ENCODE measurements at regions not wholly inside any gene's neighbourhood (a gene's known extent, or its start where the extent isn't known, plus 50 kb on each side); places are given as distances from the start of the nearest gene placed in this dataset.

- H3K36me3 ChIP-seq (replicated peaks in 1 of 2; ENCODE audit: control insufficient read depth in 2 of 2, insufficient read depth in 2 of 2, low read length in 2 of 2) = no peaks in the 10 kb centered on the region
- H3K18ac ChIP-seq (ENCODE audit: low read length) = no peak overlapping the region
- no peak overlapping the region for H2AK5ac ChIP-seq (ENCODE audit: low read depth, low read length)
Measured at GRCh38 chr4:120498678-120499077, 423.8 kb downstream of the PRDM5 start.

DNA sequence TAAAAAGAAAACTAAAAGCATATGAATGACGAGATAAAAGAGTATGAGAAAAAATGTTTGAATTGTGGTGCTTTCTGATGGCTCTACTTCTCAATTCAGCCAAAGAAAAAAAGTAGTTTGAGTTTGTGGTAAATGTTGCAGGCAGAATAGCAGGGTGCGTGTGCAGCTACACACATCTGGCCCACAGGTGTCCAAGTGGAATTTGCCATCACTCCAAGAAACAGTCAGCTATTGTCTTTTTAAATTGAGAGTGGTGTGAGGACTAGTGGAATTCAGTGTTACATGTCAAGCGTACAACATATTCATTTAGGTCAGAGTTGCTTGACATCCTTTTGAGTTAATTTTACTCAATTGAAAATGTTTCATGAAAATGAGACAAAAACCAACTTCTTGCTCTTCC, 424.8 kb upstream of the MAD2L1 start:
- Histone ChIP-seq H2AFZ (ENCODE audit: low read length) (no peak overlapping the region), H2BK120ac (ENCODE audit: low read depth, low read length) (no peak overlapping the region), H2BK12ac (ENCODE audit: low read length) (no peak overlapping the region), H3K9me3 (replicated peaks in 1 of 2; ENCODE audit: control insufficient read depth in 2 of 2, insufficient read depth in 1 of 2, low read depth in 1 of 2, low read length in 2 of 2) (no peaks in the 10 kb centered on the region), H2BK15ac (ENCODE audit: low read length) (no peak overlapping the region), H3K27ac (replicated peaks; ENCODE audit: low read length) (no peak overlapping the region), H2BK5ac (ENCODE audit: low read length) (no peak overlapping the region), H4K91ac (ENCODE audit: low read depth, low read length, poor library complexity) (no peak overlapping the region), H3K36me3 (replicated peaks in 1 of 2; ENCODE audit: control insufficient read depth in 2 of 2, insufficient read depth in 2 of 2, low read length in 2 of 2) (no peaks in the 10 kb centered on the region), H3K4me2 (ENCODE audit: insufficient read depth, low read length, poor library complexity, severe bottlenecking) (no peak overlapping the region), H3K4me1 (ENCODE audit: control insufficient read depth in 2 of 2, insufficient read depth in 1 of 2, low read depth in 1 of 2, low read length in 2 of 2) (no peaks in the 10 kb centered on the region), H3K79me1 (ENCODE audit: low read depth, low read length) (no peaks in the 10 kb centered on the region), H4K8ac (ENCODE audit: low read depth, low read length) (no peak overlapping the region), H2AK5ac (ENCODE audit: low read depth, low read length) (no peak overlapping the region), H3K9ac (ENCODE audit: low read depth, low read length, poor library complexity) (no peak overlapping the region), H3K27me3 (ENCODE audit: control insufficient read depth in 3 of 3, insufficient read depth in 3 of 3, low read depth in 1 of 3, low read length in 3 of 3) (no peaks in the 10 kb centered on the region), H3K23ac (ENCODE audit: low read depth, low read length, poor library complexity) (no peak overlapping the region), H3K4me3 (ENCODE audit: low read length in 2 of 2) (no peak overlapping the region), H3K14ac (ENCODE audit: low read length) (no peak overlapping the region), H3K4ac (ENCODE audit: low read length) (no peak overlapping the region), H3K18ac (ENCODE audit: low read length) (no peak overlapping the region)
- 100% methylated on average over 1 of the region's 3 CpGs for WGBS, 2 donors (ENCODE audit: extremely low coverage in 2 of 2, insufficient read length in 2 of 2, insufficient replicate concordance in 1 of 2)
- no peak for DNase-seq (ENCODE audit: low spot score)

More at GRCh38 chr4:120498678-120499077, 423.8 kb downstream of the PRDM5 start:
- no peak for DNase-seq (ENCODE audit: low spot score)
- no peak overlapping the region for H2BK5ac ChIP-seq (ENCODE audit: low read length)
- H3K9me3 ChIP-seq (replicated peaks in 1 of 2; ENCODE audit: control insufficient read depth in 2 of 2, insufficient read depth in 1 of 2, low read depth in 1 of 2, low read length in 2 of 2) = peaks cover 4 to 5% of the 10 kb centered on the region in 2 donors
- H3K27me3 ChIP-seq (ENCODE audit: control insufficient read depth in 3 of 3, insufficient read depth in 3 of 3, low read depth in 1 of 3, low read length in 3 of 3) = no peaks in the 10 kb centered on the region
- H2AFZ ChIP-seq (ENCODE audit: low read length) = no peak overlapping the region
- H3K27ac ChIP-seq (replicated peaks; ENCODE audit: low read length) = no peak overlapping the region
- H2BK15ac ChIP-seq (ENCODE audit: low read length) = no peak overlapping the region
- H3K4me2 ChIP-seq (ENCODE audit: insufficient read depth, low read length, poor library complexity, severe bottlenecking) = no peak overlapping the region
- H2BK120ac ChIP-seq (ENCODE audit: low read depth, low read length) = no peak overlapping the region
- WGBS, 2 donors (ENCODE audit: extremely low coverage in 2 of 2, insufficient read length in 2 of 2, insufficient replicate concordance in 1 of 2) = no CpG with 5 or more reads among the region's 1 CpG
- no peaks in the 10 kb centered on the region for H3K4me1 ChIP-seq (ENCODE audit: control insufficient read depth in 2 of 2, insufficient read depth in 1 of 2, low read depth in 1 of 2, low read length in 2 of 2)
- H4K91ac ChIP-seq (ENCODE audit: low read depth, low read length, poor library complexity) = no peak overlapping the region
- no peak overlapping the region for H3K23ac ChIP-seq (ENCODE audit: low read depth, low read length, poor library complexity)
- no peaks in the 10 kb centered on the region for H3K79me1 ChIP-seq (ENCODE audit: low read depth, low read length)
- H3K9ac ChIP-seq (ENCODE audit: low read depth, low read length, poor library complexity) = no peak overlapping the region
- no peak overlapping the region for H4K8ac ChIP-seq (ENCODE audit: low read depth, low read length)
- H3K4ac ChIP-seq (ENCODE audit: low read length) = no peak overlapping the region
- H2BK12ac ChIP-seq (ENCODE audit: low read length) = no peak overlapping the region
- no peak overlapping the region for H3K4me3 ChIP-seq (ENCODE audit: low read length in 2 of 2)
- H3K14ac ChIP-seq (ENCODE audit: low read length) = no peak overlapping the region

- Histone ChIP-seq H3K27me3 (ENCODE audit: control insufficient read depth in 3 of 3, insufficient read depth in 3 of 3, low read depth in 1 of 3, low read length in 3 of 3) (no peaks in the 10 kb centered on the region), H3K9me3 (replicated peaks in 1 of 2; ENCODE audit: control insufficient read depth in 2 of 2, insufficient read depth in 1 of 2, low read depth in 1 of 2, low read length in 2 of 2) (no peaks in the 10 kb centered on the region), H3K23ac (ENCODE audit: low read depth, low read length, poor library complexity) (no peak overlapping the region), H3K27ac (replicated peaks; ENCODE audit: low read length) (no peak overlapping the region), H3K4me1 (ENCODE audit: control insufficient read depth in 2 of 2, insufficient read depth in 1 of 2, low read depth in 1 of 2, low read length in 2 of 2) (no peaks in the 10 kb centered on the region), H2BK12ac (ENCODE audit: low read length) (no peak overlapping the region), H3K4me2 (ENCODE audit: insufficient read depth, low read length, poor library complexity, severe bottlenecking) (no peak overlapping the region), H2BK120ac (ENCODE audit: low read depth, low read length) (no peak overlapping the region), H2AK5ac (ENCODE audit: low read depth, low read length) (no peak overlapping the region), H3K14ac (ENCODE audit: low read length) (no peak overlapping the region), H3K18ac (ENCODE audit: low read length) (no peak overlapping the region), H2AFZ (ENCODE audit: low read length) (no peak overlapping the region), H3K9ac (ENCODE audit: low read depth, low read length, poor library complexity) (no peak overlapping the region), H2BK15ac (ENCODE audit: low read length) (no peak overlapping the region), H3K36me3 (replicated peaks in 1 of 2; ENCODE audit: control insufficient read depth in 2 of 2, insufficient read depth in 2 of 2, low read length in 2 of 2) (no peaks in the 10 kb centered on the region), H3K4ac (ENCODE audit: low read length) (no peak overlapping the region), H3K79me1 (ENCODE audit: low read depth, low read length) (no peaks in the 10 kb centered on the region), H4K8ac (ENCODE audit: low read depth, low read length) (no peak overlapping the region), H2BK5ac (ENCODE audit: low read length) (no peak overlapping the region), H4K91ac (ENCODE audit: low read depth, low read length, poor library complexity) (no peak overlapping the region), H3K4me3 (ENCODE audit: low read length in 2 of 2) (no peak overlapping the region)
- DNase-seq (ENCODE audit: low spot score) = no peak
- WGBS, 2 donors (ENCODE audit: extremely low coverage in 2 of 2, insufficient read length in 2 of 2, insufficient replicate concordance in 1 of 2) = no CpG with 5 or more reads among the region's 3 CpGs
Measured at GRCh38 chr4:120481756-120482155, 415.1 kb upstream of the MAD2L1 start.

GRCh38 chr4:120472447-120473131, 405.9 kb upstream of the MAD2L1 start:
- Histone ChIP-seq H3K79me1 (ENCODE audit: low read depth, low read length) (no peaks in the 10 kb centered on the region), H3K27ac (replicated peaks; ENCODE audit: low read length) (no peak overlapping the region), H3K23ac (ENCODE audit: low read depth, low read length, poor library complexity) (no peak overlapping the region), H4K8ac (ENCODE audit: low read depth, low read length) (no peak overlapping the region), H2AK5ac (ENCODE audit: low read depth, low read length) (no peak overlapping the region), H3K4me2 (ENCODE audit: insufficient read depth, low read length, poor library complexity, severe bottlenecking) (no peak overlapping the region), H4K91ac (ENCODE audit: low read depth, low read length, poor library complexity) (no peak overlapping the region), H2BK15ac (ENCODE audit: low read length) (no peak overlapping the region), H3K14ac (ENCODE audit: low read length) (no peak overlapping the region), H3K9me3 (replicated peaks in 1 of 2; ENCODE audit: control insufficient read depth in 2 of 2, insufficient read depth in 1 of 2, low read depth in 1 of 2, low read length in 2 of 2) (no peaks in the 10 kb centered on the region), H3K9ac (ENCODE audit: low read depth, low read length, poor library complexity) (no peak overlapping the region), H3K4me1 (ENCODE audit: control insufficient read depth in 2 of 2, insufficient read depth in 1 of 2, low read depth in 1 of 2, low read length in 2 of 2) (no peaks in the 10 kb centered on the region), H3K36me3 (replicated peaks in 1 of 2; ENCODE audit: control insufficient read depth in 2 of 2, insufficient read depth in 2 of 2, low read length in 2 of 2) (no peaks in the 10 kb centered on the region), H2BK120ac (ENCODE audit: low read depth, low read length) (no peak overlapping the region), H2BK5ac (ENCODE audit: low read length) (no peak overlapping the region), H3K4ac (ENCODE audit: low read length) (no peak overlapping the region), H2BK12ac (ENCODE audit: low read length) (no peak overlapping the region), H3K18ac (ENCODE audit: low read length) (no peak overlapping the region), H3K4me3 (ENCODE audit: low read length in 2 of 2) (no peak overlapping the region), H3K27me3 (ENCODE audit: control insufficient read depth in 3 of 3, insufficient read depth in 3 of 3, low read depth in 1 of 3, low read length in 3 of 3) (no peaks in the 10 kb centered on the region), H2AFZ (ENCODE audit: low read length) (no peak overlapping the region)
- WGBS, 2 donors (ENCODE audit: extremely low coverage in 2 of 2, insufficient read length in 2 of 2, insufficient replicate concordance in 1 of 2) = no CpG with 5 or more reads among the region's 1 CpG
- no peak for DNase-seq (ENCODE audit: low spot score)
